HG03066 (cell line): ENCODE measurements at regions not wholly inside any gene's neighbourhood (a gene's known extent, or its start where the extent isn't known, plus 50 kb on each side); places are given as distances from the start of the nearest gene placed in this dataset.
"Not testable (repeated sequence)": the region's sequence is repeated elsewhere in the genome, so short reads cannot be mapped to it uniquely, and the experiment has no call there.

Experiments
- ATAC-seq: cut with Tn5 transposase; IDR thresholded peaks from one replicate; pipeline ENCODE4 v1.9.1; 2021; ENCODE audit warnings: low read depth; ENCODE audit not compliant: unreplicated experiment

GRCh38 chr14:31911160-31911559 lies 165.9 kb upstream of the ARHGAP5 start:
- ATAC-seq = no peak

DNA sequence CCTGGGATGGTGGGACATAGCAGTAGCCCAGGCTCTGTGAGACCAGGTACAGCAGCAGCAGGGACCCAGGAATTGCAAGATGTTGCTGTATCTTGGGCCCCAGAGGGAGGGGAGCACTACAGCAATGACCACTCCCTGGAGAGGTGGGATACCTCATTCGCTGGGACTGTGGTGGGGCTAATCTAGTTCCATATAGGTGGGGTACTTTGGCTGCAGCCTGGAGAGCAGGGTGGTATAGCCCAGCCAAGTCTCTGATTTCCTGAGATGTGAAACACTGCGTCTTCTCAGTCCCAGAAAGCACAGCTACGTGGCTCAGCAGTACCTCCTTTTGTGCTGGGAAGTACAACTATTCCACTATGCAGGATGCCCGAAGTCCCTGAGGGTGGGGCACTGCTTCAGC lies 163.7 kb upstream of the ARHGAP5 start:
- no peak for ATAC-seq

GRCh38 chr14:31918289-31918688 lies 158.8 kb upstream of the ARHGAP5 start:
- not testable (repeated sequence) for ATAC-seq

GRCh38 chr14:31920001-31920400 lies 157.1 kb upstream of the ARHGAP5 start:
- no peak for ATAC-seq

- ATAC-seq = no peak
Observed at GRCh38 chr14:31920989-31921650, 156.0 kb upstream of the ARHGAP5 start.

DNA sequence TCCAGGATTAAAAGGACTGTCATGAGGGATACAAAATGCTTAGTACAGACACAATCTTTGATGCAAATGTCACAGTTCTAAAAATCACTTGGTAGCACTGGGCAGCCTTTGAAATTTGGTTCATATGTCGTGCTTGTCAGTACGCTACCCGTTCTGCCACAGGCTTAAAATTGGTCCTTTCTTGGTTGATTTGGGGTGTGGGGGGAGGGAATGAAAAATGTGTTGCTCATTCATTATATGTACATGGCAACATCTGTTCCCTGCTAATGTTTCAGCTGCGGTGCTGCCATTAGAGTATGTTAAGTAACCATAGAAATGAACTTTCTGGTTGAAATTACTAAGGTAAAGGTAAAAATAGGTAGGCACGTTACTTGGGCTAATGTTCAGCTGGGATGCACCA lies 155.4 kb upstream of the ARHGAP5 start:
- no peak for ATAC-seq

GRCh38 chr14:31926123-31926522 lies 151.0 kb upstream of the ARHGAP5 start:
- no peak for ATAC-seq

- ATAC-seq = no peak
Observed at GRCh38 chr14:31926652-31927347, 150.3 kb upstream of the ARHGAP5 start.

GRCh38 chr14:31927348-31927832 lies 149.7 kb upstream of the ARHGAP5 start:
- ATAC-seq = no peak

- ATAC-seq = no peak
Observed at GRCh38 chr14:31930070-31930469, 147.0 kb upstream of the ARHGAP5 start.

DNA sequence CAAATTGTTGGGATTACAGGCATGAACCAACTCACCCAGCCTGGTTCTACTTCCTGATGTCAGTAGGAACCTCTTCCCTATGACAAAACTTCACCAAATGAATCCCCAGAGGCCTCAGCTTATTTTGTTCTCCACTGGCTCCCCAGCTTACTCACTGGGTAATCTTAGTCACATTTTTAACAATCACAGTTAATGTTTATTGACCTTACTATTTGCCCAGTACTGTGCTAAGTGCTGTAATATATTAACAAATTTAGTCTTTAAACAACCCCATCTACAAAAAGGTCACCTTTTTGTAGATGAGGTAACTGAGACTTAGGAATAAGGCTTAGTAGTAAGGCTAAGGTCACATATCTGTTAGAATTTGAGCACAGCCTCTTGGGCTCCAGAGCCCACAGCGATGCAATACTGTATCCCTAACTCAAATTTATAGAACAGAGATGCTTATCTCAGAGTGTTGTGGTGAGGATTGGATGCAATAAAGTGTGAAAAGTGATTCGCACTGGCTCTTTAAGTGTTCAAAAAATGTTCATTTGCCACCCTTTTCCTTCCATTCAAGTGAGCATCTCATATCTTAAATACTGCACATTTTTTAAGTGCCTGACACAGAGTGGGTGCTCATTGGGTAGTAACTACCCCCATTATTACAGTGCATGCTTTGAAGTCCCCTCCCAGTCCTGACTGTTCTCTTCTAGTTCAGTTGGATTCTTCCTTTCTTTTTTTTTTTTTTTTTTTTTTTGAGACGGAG lies 146.4 kb upstream of the ARHGAP5 start:
- ATAC-seq = no peak

GRCh38 chr14:31932675-31933074 lies 144.4 kb upstream of the ARHGAP5 start:
- no peak for ATAC-seq

DNA sequence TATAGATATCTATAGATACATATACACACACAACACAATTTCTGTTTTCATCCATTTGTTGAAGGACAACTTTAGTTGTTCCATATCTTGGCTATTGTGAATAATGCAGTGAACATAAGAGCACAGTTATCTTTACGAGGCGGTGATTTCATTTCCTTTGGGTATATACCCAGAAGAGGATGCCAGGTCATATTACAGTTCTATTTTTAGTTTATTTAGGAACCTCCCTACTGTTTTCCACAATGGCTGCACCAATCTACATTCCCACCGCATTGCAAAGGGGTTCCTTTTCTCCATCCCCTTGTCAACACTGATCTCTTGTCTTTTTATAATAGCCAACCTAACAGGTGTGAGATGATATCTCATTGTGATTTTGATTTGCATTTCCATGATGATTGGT lies 143.4 kb upstream of the ARHGAP5 start:
- no peak for ATAC-seq

DNA sequence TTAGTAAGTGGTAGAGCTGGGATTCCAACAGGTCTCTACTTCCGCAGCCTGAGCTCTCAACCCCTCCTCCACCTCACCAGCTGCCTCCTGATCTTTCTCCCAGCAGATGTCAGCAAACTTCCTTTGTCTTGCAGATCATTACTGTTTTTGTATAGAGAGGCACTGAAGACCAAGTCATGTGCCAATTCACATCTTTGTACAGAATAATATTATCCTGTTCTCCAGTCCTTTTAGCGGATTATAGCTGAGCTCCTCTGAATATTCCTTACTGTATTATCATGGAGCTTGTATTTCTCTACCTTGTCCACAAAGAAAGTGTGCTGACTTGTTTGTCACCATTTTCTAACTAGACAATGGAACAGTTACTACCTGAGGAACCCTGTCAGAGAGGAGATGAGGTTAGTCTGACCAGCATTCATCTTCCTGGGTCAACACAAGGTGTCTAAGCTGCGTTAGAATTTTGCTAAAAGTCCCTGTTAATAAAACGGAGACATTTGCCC lies 142.3 kb upstream of the ARHGAP5 start:
- no peak for ATAC-seq

- ATAC-seq = no peak
Observed at GRCh38 chr14:31935391-31935790, 141.7 kb upstream of the ARHGAP5 start.

DNA sequence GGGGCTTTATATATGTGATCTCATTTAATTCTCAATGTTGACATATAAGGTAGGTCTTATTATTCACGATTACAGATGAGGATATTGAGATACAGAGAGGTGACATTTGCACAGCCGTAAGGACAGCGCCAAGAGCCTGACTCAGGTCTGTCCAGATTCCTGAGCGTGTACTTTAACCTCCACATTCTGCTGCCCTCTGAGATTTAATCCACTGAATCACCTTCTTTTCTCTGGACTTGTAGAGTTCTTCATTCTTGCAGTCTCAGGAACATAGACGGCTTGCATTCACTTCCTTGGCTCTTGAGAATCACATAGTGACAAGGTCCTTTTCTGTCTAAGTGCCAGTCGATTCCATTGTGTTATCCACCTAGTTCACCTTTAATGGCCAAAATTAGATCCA lies 141.0 kb upstream of the ARHGAP5 start:
- ATAC-seq = no peak

DNA sequence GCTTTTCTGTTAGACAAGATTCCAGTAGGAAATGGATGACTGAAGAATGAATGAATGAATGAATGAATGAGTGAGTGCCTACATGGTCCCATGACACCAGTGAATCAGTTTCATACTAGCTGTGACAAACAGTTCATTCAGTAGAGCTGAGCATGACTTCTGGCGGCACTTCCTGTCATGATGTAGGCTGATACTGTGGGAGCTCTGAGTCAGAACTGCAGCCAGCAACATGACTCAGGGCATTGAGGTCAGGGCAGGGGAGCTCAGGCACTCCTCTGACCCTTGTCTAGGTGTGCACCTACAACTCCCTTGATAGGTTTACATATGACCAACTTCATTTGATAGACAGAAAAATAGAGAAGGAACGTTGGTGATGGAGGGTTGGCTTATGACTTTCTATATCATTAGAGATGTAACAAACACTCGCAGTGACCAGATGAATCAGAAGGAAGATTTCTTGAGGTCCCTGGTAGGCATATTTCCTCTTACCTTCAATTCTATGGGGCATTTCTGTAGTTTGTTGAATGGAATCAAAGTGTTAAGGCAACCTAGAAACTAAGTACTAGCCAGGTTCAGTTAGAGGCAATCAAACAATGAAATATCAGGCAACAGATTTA lies 139.3 kb upstream of the ARHGAP5 start:
- peak; percentile 98 for ATAC-seq

DNA sequence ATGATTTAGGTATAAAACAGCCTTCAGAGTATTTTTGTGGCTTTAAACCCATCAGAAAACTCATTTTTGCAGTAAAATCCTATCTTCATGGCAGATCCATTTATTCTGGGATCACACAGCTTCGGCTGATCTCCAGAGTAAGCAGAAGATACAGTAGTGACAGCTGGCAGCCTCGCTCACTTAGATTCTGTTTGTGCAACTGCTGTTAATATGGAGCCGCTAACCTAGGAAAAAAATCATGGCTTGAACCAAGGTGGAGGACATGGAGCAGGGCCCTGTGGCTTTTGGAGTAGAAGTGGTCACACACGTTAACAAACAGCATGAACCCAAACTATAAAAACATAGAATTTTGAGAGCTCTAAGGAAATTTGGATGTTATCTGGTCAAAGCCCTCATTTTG lies 137.2 kb upstream of the ARHGAP5 start:
- no peak for ATAC-seq

GRCh38 chr14:31941487-31941886 lies 135.6 kb upstream of the ARHGAP5 start:
- no peak for ATAC-seq

- no peak for ATAC-seq
Observed at GRCh38 chr14:31942166-31942841, 134.8 kb upstream of the ARHGAP5 start.
